ENCODE measurements at regions not wholly inside any gene's neighbourhood (a gene's known extent, or its start where the extent isn't known, plus 50 kb on each side); places are given as distances from the start of the nearest gene placed in this dataset.

- TF ChIP-seq EZH2phosphoT487 (IDR thresholded peaks at IDR 0.05; ENCODE audit: borderline replicate concordance, low read length) = no peak
- no peak for TF ChIP-seq CTCF (conservative IDR thresholded peaks at IDR 0.05; ENCODE audit: low read depth, low read length)
- no peak for TF ChIP-seq EZH2 (IDR thresholded peaks at IDR 0.05; ENCODE audit: low read length, unreplicated experiment)
Observed at GRCh38 chr16:66087308-66087707, 279.2 kb upstream of the CDH5 start.
